Activated T-helper 9 cell treated with anti-CD3 and anti-CD28 coated beads, Interleukin-2, amount 50 U/mL, for 16 hours (primary cell): ENCODE measurements at regions not wholly inside any gene's neighbourhood (a gene's known extent, or its start where the extent isn't known, plus 50 kb on each side); places are given as distances from the start of the nearest gene placed in this dataset.
"Not testable (repeated sequence)": the region's sequence is repeated elsewhere in the genome, so short reads cannot be mapped to it uniquely, and the experiment has no call there.

Experiments
- DNase-seq: peaks from one replicate; pipeline ENCODE4 v3.0.0-alpha.2; 2020; ENCODE audit warnings: low read depth

- no peak for DNase-seq
Observed at GRCh38 chrX:39767446-39767845, 330.3 kb downstream of the BCOR start.

DNA sequence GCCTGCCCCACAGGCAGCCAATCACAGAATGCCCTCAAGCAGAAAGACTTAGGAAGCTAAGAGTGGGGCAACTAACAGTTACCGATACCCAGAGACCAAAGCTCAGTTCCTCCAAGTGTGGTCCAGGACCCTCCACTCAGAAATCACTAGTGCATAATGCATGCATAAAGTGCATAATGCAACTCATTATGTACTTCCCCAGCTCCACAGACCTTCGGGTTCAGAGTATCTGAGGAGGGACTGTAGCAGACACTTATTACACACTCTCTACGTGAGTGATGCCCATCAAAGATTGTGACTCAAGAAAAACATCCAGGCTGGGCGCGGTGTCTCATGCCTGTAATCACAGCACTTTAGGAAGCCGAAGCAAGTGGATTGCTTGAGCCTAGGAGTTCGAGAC is 328.0 kb downstream of the BCOR start:
- DNase-seq = no peak

DNA sequence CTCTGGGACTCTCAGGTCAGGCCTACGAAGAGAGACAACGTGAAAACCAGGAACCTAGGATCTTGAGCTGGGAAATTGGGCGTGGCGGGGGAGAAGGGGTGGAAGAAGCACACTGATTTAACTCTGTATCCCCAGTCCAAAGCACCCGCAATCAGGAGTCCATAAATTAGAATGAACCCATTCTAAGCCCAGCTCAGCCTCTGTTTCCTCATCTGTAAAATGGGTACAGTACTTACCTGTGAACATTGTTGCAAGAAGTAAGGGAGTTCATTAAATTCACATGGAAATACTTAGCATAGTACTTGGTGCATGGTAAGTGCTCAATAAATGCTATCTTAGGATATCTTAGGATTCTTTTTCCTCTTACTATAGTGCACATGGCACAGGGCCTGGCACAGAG is 326.7 kb downstream of the BCOR start:
- no peak for DNase-seq

- DNase-seq = peak; percentile 45
Observed at GRCh38 chrX:39772057-39772832, 325.5 kb downstream of the BCOR start.

DNA sequence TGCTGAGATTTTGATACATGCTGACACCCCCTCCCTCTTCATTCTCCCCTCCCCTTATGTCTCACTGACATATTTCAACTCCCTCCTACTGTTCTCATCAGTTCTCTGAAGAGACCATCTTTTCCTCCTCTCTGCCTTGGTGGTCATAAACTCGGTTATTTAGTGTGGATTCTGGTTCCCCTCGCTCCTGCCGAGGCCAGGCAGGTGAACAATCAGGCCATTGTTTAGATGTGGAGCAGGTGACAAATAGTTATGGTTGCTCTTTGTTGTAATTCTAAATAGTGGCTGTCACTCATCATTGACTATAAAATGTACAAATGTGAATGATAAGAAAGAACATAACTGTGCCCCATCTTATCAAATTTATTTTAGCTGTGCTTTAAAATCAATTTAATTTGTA is 324.6 kb downstream of the BCOR start:
- no peak for DNase-seq

DNA sequence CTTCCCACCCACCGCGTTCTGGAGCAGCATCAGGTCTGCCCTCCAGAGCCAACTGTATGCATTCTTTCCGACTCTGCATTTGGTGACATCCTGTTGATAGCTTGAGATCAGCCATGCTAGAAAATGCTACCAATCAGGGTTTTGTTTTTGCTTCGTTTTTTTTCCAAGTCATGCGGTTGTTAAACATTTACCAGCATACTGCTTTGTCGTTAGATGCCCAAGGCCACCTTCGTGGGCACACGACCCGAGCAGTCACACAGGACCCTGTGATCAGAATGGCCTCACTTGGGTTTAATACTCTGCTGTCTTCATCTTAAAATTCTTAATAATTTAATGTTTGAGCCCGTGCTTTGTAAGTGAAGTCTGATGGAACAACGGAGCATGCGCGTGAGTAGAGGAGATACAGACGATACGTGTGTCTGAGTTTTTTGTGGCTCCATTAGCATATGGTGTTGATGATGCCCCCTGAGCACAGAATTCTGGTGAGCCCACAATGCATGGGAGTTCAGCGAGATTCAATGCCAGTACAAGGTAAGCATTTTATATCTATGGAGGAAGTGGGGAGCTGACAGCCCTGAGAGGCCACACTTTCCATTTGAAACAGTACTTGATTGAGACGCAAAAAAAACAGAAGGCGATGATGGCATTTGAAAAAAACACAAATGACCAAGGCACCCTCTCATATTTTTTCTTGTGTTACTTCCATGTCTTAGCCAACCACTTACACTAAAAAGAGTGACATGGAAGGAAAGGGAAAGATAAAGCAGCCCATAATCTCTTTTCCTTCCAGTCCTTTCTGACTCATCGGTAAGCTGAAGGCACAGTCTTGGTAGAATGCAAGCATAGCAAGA is 323.6 kb downstream of the BCOR start:
- DNase-seq = no peak

DNA sequence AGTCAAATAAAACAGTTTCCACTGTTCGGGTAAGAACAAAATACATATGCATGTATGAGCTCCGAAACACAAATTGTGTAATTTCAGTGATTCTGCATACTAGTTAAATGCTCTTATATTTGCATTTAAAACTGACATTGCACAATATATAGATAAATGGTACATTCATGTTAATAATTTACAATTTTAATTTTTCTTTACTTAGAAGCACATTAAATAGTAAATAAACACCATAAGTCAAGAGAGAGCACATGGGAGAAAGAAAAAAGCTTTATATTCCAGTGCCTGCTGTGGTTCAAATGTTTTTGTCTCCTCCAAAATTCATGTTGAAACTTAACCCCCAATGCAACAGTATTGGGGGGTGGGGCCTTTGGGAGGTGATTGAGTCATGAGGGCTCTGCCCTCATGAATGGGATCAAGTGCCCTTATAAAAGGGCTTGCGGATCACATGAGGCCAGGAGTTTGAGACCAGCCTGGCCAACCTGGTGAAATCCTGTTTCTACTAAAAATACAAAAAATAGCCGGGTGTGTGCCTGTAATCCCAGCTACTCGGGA is 322.9 kb downstream of the BCOR start:
- DNase-seq = no peak

- DNase-seq = no peak
Observed at GRCh38 chrX:39777623-39778025, 320.1 kb downstream of the BCOR start.

DNA sequence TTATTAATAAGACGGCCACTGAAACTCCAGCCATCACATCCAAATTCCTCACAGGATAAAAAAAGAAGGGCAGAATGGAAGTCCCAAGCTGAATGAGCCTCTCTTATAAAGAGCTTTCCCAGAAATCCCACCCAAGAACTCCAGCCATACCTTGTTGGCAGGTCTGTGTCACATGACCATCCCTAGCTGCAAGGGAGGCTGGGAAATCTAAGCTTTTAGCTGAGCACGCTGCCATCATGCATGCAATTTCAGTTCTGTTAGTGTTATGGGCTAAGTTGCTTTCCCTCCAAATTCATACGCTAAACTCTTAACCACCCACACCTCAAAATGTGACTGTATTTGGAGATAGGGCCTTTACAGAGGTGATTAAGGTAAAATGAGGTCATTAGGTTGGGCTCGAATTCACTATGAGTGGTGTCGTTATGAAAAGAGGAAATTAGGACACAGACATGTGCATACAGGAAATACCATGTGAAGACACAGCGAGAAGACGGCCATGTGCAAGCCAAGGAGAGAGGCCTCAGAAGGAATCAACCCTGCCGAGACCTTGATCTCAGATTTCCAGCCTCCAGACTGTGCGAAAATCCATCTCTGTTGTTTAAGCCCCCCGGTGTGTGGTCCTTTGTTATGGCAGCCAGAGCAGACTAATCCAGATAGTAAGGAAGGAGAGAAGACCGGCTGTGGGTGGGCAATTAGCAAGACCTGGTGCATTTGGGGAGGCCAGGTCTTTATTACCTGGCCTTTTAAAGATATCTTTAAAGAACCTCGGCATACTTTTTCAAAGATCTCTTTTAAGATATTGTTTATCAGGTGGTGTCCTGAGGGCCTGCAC is 317.6 kb downstream of the BCOR start:
- DNase-seq = no peak

DNA sequence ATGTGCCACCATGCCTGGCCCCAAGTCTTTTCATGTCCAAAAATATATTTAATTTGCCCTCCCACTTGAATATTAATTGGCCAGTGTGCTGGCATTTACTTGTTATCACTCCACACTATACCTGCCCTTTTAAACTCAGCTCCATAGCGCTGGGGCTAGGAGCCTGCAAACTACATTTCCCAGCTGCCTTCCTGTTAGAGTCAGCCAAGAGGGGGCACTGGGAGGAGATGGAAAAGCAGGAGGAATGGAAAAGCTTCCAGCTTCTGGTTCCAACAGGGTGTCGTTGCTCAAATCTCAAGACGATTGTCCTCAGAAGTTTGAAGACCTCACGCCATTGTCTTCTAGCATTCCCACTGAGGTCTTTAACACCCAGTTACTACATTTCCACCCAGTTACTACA is 315.5 kb downstream of the BCOR start:
- DNase-seq = no peak

DNA sequence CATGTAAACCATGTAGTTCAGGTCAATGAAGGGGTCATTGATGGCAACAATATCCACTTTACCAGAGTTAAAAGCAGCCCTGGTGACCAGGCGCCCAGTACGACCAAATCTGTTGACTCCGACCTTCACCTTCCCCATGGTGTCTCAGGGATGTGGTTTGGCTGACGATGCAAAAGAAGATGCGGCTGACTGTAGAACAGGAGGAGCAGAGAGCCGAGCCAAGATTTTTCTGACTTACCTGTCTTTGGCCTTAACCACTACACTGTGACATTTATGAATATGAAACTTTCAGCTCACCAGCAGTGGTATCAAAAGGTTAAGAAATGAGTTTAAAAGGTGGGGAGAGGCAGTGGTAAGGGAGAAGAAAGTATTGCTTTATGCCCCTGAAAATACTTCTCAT is 309.8 kb downstream of the BCOR start:
- no peak for DNase-seq

- DNase-seq = no peak
Observed at GRCh38 chrX:39788521-39788920, 309.2 kb downstream of the BCOR start.

DNA sequence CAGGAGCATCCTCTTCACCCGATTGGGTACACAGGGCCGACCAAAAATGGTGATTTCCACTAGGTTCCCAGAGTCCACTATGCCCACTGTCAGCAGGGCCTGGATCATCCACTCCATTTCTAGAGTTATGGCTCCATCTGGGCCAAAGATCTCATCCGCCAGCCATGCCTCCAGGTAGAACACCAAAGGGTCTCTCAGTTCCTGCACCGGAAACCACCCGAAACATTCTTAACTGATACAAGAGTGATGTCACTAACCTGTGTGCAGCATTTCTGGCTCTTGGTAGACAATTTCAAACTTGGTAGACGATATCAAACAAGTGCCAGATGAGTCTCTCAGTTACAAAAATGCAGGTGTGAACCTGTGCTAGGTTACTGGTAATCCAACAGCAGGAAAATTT is 306.1 kb downstream of the BCOR start:
- no peak for DNase-seq

DNA sequence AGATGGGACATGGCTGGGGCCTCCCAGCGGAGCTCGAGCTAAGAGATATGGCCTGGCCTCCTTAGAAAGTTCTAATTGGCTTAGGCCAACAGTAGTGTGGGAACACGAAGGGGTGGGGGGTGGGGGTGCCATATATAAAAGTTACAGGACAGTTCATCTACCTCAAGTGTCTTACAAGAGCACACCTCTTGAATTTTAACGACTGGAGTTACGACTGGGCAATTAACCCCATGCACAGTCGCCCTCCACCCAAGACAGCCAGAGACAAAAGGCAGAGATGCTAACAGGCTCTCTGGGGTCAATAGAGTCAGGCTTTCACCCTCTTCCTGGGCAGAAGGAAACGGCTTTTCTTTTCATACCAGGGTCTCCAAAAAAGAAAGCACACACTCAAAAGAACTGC is 302.2 kb downstream of the BCOR start:
- no peak for DNase-seq

DNA sequence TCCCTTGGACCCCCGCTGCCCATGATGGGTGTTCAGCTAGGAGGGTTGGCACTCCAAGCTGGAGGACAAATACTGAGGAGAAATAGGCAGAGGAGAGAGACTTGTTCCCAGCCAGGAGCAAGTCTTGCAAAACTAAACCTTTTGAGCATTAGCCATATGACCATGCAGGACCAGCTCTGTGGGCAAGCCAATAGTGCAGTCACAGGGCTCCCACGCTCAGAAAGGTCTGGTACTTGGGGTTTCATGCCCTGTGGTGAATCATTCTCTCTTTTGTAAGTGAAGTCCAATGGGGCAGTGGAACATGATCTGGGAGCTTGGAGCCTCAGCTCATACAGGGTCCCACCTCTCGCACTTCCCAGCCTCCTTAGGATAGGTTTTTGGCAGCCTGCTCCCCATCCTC is 300.9 kb downstream of the BCOR start:
- no peak for DNase-seq

GRCh38 chrX:39798488-39798887 is 299.3 kb downstream of the BCOR start:
- not testable (repeated sequence) for DNase-seq

- DNase-seq = no peak
Observed at GRCh38 chrX:39802354-39802753, 295.4 kb downstream of the BCOR start.

DNA sequence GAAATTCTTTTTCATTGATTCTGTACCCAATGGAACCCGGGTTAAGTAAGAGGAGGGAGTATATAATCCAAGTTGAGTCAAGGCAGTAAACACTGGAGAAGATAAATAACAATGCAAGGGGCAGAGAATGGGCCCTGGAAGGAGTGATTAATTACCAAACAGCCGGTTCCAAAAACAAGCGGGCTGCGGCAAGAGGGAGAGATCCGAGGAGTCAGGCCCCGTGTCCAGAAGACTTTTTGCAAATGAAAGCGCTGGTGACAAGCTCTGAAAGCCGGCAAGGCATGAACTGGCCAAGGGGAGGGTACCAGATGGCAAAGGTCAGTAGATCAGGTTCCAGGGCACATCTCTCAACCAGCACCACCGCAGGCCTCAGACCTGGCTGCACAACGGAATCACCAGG is 294.9 kb downstream of the BCOR start:
- no peak for DNase-seq

- no peak for DNase-seq
Observed at GRCh38 chrX:39805022-39805421, 292.7 kb downstream of the BCOR start.

DNA sequence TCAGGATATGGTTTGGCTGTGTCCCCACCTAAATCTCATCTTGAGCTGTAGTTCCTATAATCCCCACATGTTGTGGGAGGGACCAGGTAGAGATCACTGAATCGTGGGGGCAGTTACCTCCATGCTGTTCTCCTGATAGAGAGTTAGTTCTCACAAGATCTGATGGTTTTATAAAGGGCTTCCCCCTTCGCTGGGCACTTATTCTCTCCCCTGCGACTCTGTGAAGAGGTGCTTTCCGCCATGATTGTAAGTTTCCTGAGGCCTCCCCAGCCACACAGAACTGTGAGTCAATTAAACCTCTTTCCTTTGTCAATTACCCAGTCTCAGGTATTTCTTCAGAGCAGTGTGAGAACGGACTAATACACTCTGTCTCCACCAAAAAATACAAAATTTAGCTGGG is 291.9 kb downstream of the BCOR start:
- no peak for DNase-seq

DNA sequence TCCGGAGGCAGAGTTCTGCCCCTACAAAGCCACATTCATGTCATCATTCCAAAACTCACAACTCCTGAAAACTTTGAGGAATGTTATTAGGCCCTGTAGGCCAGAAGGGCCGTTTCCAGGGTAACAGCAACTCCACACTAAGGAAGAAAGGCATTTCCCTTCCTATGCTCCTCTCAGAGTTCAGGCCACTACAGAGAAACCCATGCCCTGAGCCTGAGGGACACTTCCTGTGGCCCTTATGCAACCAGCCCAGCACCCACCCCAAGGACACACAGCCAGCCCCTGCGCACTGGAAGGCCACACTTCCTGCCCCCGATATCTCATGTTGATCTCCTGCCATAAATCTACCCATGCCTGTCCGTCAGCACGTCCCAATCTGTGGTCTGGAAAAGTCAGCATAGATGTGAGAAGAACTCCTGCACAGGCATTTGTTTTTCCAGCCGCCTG is 289.3 kb downstream of the BCOR start:
- no peak for DNase-seq

- no peak for DNase-seq
Observed at GRCh38 chrX:39809331-39809730, 288.4 kb downstream of the BCOR start.
